ENCODE measurements at regions not wholly inside any gene's neighbourhood (a gene's known extent, or its start where the extent isn't known, plus 50 kb on each side); places are given as distances from the start of the nearest gene placed in this dataset.

GRCh38 chr10:117680601-117681000, 138.1 kb downstream of the EMX2 start:
- H3K9me3 ChIP-seq (replicated peaks in 1 of 2; ENCODE audit: control insufficient read depth in 1 of 2, insufficient read depth in 1 of 2, low read length in 2 of 2) = no peaks in the 10 kb centered on the region
- H3K27ac Mint-ChIP-seq = peak overlapping the region in 1 of 7 donors; percentile 50
- H3K36me3 ChIP-seq (replicated peaks in 1 of 2; ENCODE audit: control insufficient read depth in 1 of 2, insufficient read depth in 2 of 2, low read length in 2 of 2) = no peaks in the 10 kb centered on the region
- WGBS (ENCODE audit: insufficient coverage) = no CpG with 5 or more reads among the region's 2 CpGs
- H3K4me2 ChIP-seq (replicated peaks; ENCODE audit: extremely low read depth, low read length, poor library complexity, severe bottlenecking) = no peak overlapping the region
- no peaks in the 10 kb centered on the region for H3K4me1 Mint-ChIP-seq
- DNase-seq = no peak
- H3K4me1 ChIP-seq (ENCODE audit: control insufficient read depth in 1 of 2, insufficient read depth in 2 of 2, low read length in 2 of 2) = no peaks in the 10 kb centered on the region
- no peaks in the 10 kb centered on the region for H3K36me3 Mint-ChIP-seq
- H3K79me2 ChIP-seq (ENCODE audit: insufficient read depth, low read length) = no peaks in the 10 kb centered on the region
- no peak overlapping the region for H3K4me3 Mint-ChIP-seq
- H3K27me3 ChIP-seq (ENCODE audit: control insufficient read depth in 2 of 2, insufficient read depth in 2 of 2, low read length in 2 of 2) = no peaks in the 10 kb centered on the region
- H3K27ac ChIP-seq (ENCODE audit: low read depth in 1 of 2, low read length in 2 of 2) = no peak overlapping the region
- TF ChIP-seq CTCF (IDR thresholded peaks at IDR 0.05) = no peak
- H4K20me1 ChIP-seq (ENCODE audit: insufficient read depth, low read length) = no peaks in the 10 kb centered on the region
- intact Hi-C loops (cut with micrococcal nuclease) = no loop called here
- H2AFZ ChIP-seq (ENCODE audit: insufficient read depth, low read depth, low read length, poor library complexity, severe bottlenecking) = no peak overlapping the region
- no peak overlapping the region for H3K9ac ChIP-seq (ENCODE audit: insufficient read depth, low read length, poor library complexity, severe bottlenecking)
- no peak overlapping the region for H3K4me3 ChIP-seq (replicated peaks in 1 of 3; ENCODE audit: low read depth in 2 of 3, low read length in 3 of 3)
- H3K9me3 Mint-ChIP-seq = peaks cover 0 to 4% (median 0%) of the 10 kb centered on the region in 7 donors
- peaks cover 10 to 21% (median 18%) of the 10 kb centered on the region in 3 donors for H3K27me3 Mint-ChIP-seq (ENCODE audit: low read depth in 3 of 3)

GRCh38 chr10:117681104-117681503, 138.6 kb downstream of the EMX2 start:
- no peak overlapping the region for H3K27ac ChIP-seq (ENCODE audit: low read depth in 1 of 2, low read length in 2 of 2)
- H3K4me1 ChIP-seq (ENCODE audit: control insufficient read depth in 1 of 2, insufficient read depth in 2 of 2, low read length in 2 of 2) = no peaks in the 10 kb centered on the region
- H4K20me1 ChIP-seq (ENCODE audit: insufficient read depth, low read length) = no peaks in the 10 kb centered on the region
- no peak for TF ChIP-seq CTCF (IDR thresholded peaks at IDR 0.05)
- Mint-ChIP-seq H3K9me3 (peaks cover 0 to 2% (median 0%) of the 10 kb centered on the region in 7 donors), H3K4me3 (no peak overlapping the region), H3K4me1 (no peaks in the 10 kb centered on the region), H3K27me3 (ENCODE audit: low read depth in 3 of 3) (peaks cover 13 to 17% (median 14%) of the 10 kb centered on the region in 3 donors), H3K27ac (no peak overlapping the region), H3K36me3 (no peaks in the 10 kb centered on the region)
- DNase-seq = no peak
- H3K9me3 ChIP-seq (replicated peaks in 1 of 2; ENCODE audit: control insufficient read depth in 1 of 2, insufficient read depth in 1 of 2, low read length in 2 of 2) = no peaks in the 10 kb centered on the region
- H3K36me3 ChIP-seq (replicated peaks in 1 of 2; ENCODE audit: control insufficient read depth in 1 of 2, insufficient read depth in 2 of 2, low read length in 2 of 2) = no peaks in the 10 kb centered on the region
- intact Hi-C loops (cut with micrococcal nuclease) = no loop called here
- H3K9ac ChIP-seq (ENCODE audit: insufficient read depth, low read length, poor library complexity, severe bottlenecking) = no peak overlapping the region
- H3K4me3 ChIP-seq (replicated peaks in 1 of 3; ENCODE audit: low read depth in 2 of 3, low read length in 3 of 3) = no peak overlapping the region
- no peak overlapping the region for H2AFZ ChIP-seq (ENCODE audit: insufficient read depth, low read depth, low read length, poor library complexity, severe bottlenecking)
- WGBS (ENCODE audit: insufficient coverage) = 100% methylated on average over 1 of the region's 3 CpGs
- H3K79me2 ChIP-seq (ENCODE audit: insufficient read depth, low read length) = no peaks in the 10 kb centered on the region
- H3K4me2 ChIP-seq (replicated peaks; ENCODE audit: extremely low read depth, low read length, poor library complexity, severe bottlenecking) = no peak overlapping the region
- no peaks in the 10 kb centered on the region for H3K27me3 ChIP-seq (ENCODE audit: control insufficient read depth in 2 of 2, insufficient read depth in 2 of 2, low read length in 2 of 2)

All from CD14-positive monocyte (primary cell).